ENCODE measurements at regions not wholly inside any gene's neighbourhood (a gene's known extent, or its start where the extent isn't known, plus 50 kb on each side); places are given as distances from the start of the nearest gene placed in this dataset.

DNA sequence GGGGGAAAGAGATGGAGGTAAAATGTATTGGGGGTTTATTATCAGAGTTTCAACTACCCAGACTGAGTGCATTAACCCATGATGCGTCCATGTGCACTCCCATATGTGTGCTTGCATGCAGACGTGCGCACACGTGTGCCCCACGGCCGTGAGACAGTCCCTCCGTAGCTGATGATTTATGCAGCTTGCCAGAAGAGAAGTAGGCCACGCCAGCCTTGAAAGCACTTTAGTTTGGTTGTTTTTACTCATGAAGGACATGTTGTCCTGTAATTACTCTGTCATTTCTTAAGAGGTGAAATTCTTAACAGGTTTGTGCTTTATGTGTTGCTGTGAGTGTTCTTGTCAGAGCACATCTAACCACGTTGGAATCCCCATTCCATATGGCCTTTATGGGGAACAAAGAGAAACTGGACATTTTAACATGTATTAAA lies 467.8 kb downstream of the LMO4 start:
- H3F3A ChIP-seq (ENCODE audit: low read length, unreplicated experiment), result no peaks in the 10 kb centered on the region
- ChIA-PET CTCF (no interaction called here), POLR2A (ENCODE audit: unreplicated experiment) (no interaction called here)
- no peaks in the 10 kb centered on the region for H3K27me3 ChIP-seq (ENCODE audit: low read length)
- no peaks in the 10 kb centered on the region for H3K9me2 ChIP-seq (replicated peaks; ENCODE audit: low read length)
- H3K27ac ChIP-seq (ENCODE audit: low read length), result no peak overlapping the region
- H3K4me1 ChIP-seq (ENCODE audit: insufficient read depth, low read length), result peaks cover 22% of the 10 kb centered on the region
- BruUV-seq (replicated peaks), result no TSS peak
- intact Hi-C loops (cut with micrococcal nuclease), result loop anchor here (10.0 kb wide), 1 partner anchor 268 kb away; no protein-coding TSS in a partner anchor
- DNase-seq (no peak), ATAC-seq (no peak)
- no peak overlapping the region for H3K4me3 ChIP-seq (ENCODE audit: low read length)
- H3K79me2 ChIP-seq (ENCODE audit: low read length), result no peaks in the 10 kb centered on the region
- no peak overlapping the region for H3K9ac ChIP-seq (ENCODE audit: low read length)
- TF ChIP-seq, protein P1, sequence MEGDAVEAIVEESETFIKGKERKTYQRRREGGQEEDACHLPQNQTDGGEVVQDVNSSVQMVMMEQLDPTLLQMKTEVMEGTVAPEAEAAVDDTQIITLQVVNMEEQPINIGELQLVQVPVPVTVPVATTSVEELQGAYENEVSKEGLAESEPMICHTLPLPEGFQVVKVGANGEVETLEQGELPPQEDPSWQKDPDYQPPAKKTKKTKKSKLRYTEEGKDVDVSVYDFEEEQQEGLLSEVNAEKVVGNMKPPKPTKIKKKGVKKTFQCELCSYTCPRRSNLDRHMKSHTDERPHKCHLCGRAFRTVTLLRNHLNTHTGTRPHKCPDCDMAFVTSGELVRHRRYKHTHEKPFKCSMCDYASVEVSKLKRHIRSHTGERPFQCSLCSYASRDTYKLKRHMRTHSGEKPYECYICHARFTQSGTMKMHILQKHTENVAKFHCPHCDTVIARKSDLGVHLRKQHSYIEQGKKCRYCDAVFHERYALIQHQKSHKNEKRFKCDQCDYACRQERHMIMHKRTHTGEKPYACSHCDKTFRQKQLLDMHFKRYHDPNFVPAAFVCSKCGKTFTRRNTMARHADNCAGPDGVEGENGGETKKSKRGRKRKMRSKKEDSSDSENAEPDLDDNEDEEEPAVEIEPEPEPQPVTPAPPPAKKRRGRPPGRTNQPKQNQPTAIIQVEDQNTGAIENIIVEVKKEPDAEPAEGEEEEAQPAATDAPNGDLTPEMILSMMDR (conservative IDR thresholded peaks at IDR 0.05; ENCODE audit: low read depth, low read length), result no peak
- TF ChIP-seq EZH2 (IDR thresholded peaks at IDR 0.05; ENCODE audit: low read length, unreplicated experiment) (no peak), EZH2phosphoT487 (IDR thresholded peaks at IDR 0.05; ENCODE audit: borderline replicate concordance, low read length) (no peak)
- no peaks in the 10 kb centered on the region for H4K20me1 ChIP-seq (ENCODE audit: low read length)
- H3K36me3 ChIP-seq (ENCODE audit: low read depth, low read length), result no peaks in the 10 kb centered on the region
- no peak overlapping the region for H2AFZ ChIP-seq (ENCODE audit: low read length)
- no peak overlapping the region for H3K4me2 ChIP-seq (ENCODE audit: low read length)
- H3K9me3 ChIP-seq (ENCODE audit: low read length), result no peaks in the 10 kb centered on the region

DNA sequence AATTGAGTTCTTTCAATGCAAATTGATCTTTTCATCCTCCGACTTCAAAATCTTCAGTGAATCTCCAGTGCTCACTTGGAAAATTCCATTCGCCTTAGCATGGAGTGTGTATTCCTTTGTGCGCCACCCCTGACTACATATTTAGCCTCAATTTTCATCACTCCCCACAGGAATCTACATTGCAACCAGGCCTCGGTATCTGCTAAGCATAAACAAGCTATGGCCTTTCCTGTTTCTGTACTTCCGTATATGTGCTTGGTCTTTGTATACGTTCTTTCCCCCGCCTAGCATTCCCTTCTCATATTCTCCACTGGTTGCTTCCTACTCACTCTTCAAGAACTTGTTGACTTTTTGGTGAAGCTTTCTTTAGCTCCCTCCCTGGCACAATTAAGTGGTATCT lies 470.8 kb downstream of the LMO4 start:
- Histone ChIP-seq H3F3A (ENCODE audit: low read length, unreplicated experiment) (no peaks in the 10 kb centered on the region), H3K27me3 (ENCODE audit: low read length) (no peaks in the 10 kb centered on the region), H3K36me3 (ENCODE audit: low read depth, low read length) (no peaks in the 10 kb centered on the region), H3K9ac (ENCODE audit: low read length) (no peak overlapping the region), H3K4me2 (ENCODE audit: low read length) (no peak overlapping the region), H3K9me3 (ENCODE audit: low read length) (no peaks in the 10 kb centered on the region), H3K9me2 (replicated peaks; ENCODE audit: low read length) (no peaks in the 10 kb centered on the region), H3K4me3 (ENCODE audit: low read length) (no peak overlapping the region), H4K20me1 (ENCODE audit: low read length) (no peaks in the 10 kb centered on the region), H3K79me2 (ENCODE audit: low read length) (no peaks in the 10 kb centered on the region), H2AFZ (ENCODE audit: low read length) (no peak overlapping the region), H3K27ac (ENCODE audit: low read length) (no peak overlapping the region), H3K4me1 (ENCODE audit: insufficient read depth, low read length) (peaks cover 19% of the 10 kb centered on the region)
- DNase-seq (no peak), ATAC-seq (no peak)
- ChIA-PET CTCF (no interaction called here), POLR2A (ENCODE audit: unreplicated experiment) (no interaction called here)
- no TSS peak for BruUV-seq (replicated peaks)
- no peak for TF ChIP-seq EZH2phosphoT487 (IDR thresholded peaks at IDR 0.05; ENCODE audit: borderline replicate concordance, low read length)
- TF ChIP-seq, protein P1 (conservative IDR thresholded peaks at IDR 0.05; ENCODE audit: low read depth, low read length), result no peak
- no peak for TF ChIP-seq EZH2 (IDR thresholded peaks at IDR 0.05; ENCODE audit: low read length, unreplicated experiment)
- intact Hi-C loops (cut with micrococcal nuclease), result loop anchor here (10.0 kb wide), 1 partner anchor 265 kb away; no protein-coding TSS in a partner anchor

DNA sequence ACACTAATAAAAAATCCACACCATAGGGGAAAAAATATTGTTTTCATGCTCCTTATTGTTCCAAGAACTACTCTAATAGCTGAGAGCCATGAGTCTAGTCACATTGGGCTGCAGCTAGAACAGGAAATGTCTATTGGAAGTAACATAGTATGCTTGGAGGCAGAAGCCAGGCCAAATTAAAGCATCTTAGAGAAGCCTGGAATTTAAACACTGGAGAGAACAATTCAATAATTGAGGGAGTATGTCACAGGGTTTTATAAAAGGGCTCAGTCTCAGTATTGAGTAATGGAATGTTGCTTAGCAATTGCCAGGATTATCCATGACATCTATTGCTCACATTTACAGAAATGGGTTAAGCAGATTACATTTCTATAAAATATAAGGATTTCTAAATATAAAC lies 471.3 kb downstream of the LMO4 start:
- Histone ChIP-seq H3K4me3 (ENCODE audit: low read length) (no peak overlapping the region), H3F3A (ENCODE audit: low read length, unreplicated experiment) (no peaks in the 10 kb centered on the region), H3K9me2 (replicated peaks; ENCODE audit: low read length) (no peaks in the 10 kb centered on the region), H3K4me2 (ENCODE audit: low read length) (no peak overlapping the region), H2AFZ (ENCODE audit: low read length) (no peak overlapping the region), H3K36me3 (ENCODE audit: low read depth, low read length) (no peaks in the 10 kb centered on the region), H3K27me3 (ENCODE audit: low read length) (no peaks in the 10 kb centered on the region), H4K20me1 (ENCODE audit: low read length) (no peaks in the 10 kb centered on the region), H3K4me1 (ENCODE audit: insufficient read depth, low read length) (peaks cover 14% of the 10 kb centered on the region), H3K9me3 (ENCODE audit: low read length) (no peaks in the 10 kb centered on the region), H3K9ac (ENCODE audit: low read length) (no peak overlapping the region), H3K79me2 (ENCODE audit: low read length) (no peaks in the 10 kb centered on the region), H3K27ac (ENCODE audit: low read length) (no peak overlapping the region)
- ChIA-PET CTCF (no interaction called here), POLR2A (ENCODE audit: unreplicated experiment) (no interaction called here)
- DNase-seq (no peak), ATAC-seq (no peak)
- intact Hi-C loops (cut with micrococcal nuclease), result loop anchor here (10.0 kb wide), 1 partner anchor 475 kb away; the partner anchor contains the start of gene LMO4
- TF ChIP-seq, protein P1 (conservative IDR thresholded peaks at IDR 0.05; ENCODE audit: low read depth, low read length), result no peak
- TF ChIP-seq EZH2phosphoT487 (IDR thresholded peaks at IDR 0.05; ENCODE audit: borderline replicate concordance, low read length), result no peak
- TF ChIP-seq EZH2 (IDR thresholded peaks at IDR 0.05; ENCODE audit: low read length, unreplicated experiment), result no peak
- BruUV-seq (replicated peaks), result no TSS peak

Data from PC-3 (cell line).